Upper lobe of left lung (tissue), 4 donors: ENCODE measurements at regions not wholly inside any gene's neighbourhood (a gene's known extent, or its start where the extent isn't known, plus 50 kb on each side); places are given as distances from the start of the nearest gene placed in this dataset.

ENCODE experiments used
- EP300 ChIP-seq, 4 donors: sonication (generic); formaldehyde crosslinking; IDR thresholded peaks; one replicate each; pipeline ENCODE4 v1.5.1; 2017; ENCODE audit warnings: antibody characterized with exemption in 4 of 4, control low read depth in 2 of 4
- POLR2A ChIP-seq, 4 donors: fragments of 450-650 bp; IDR thresholded peaks; one replicate each; pipeline ENCODE4 v1.5.1; 2016 to 2017; ENCODE audit warnings: antibody characterized with exemption in 4 of 4, mild to moderate bottlenecking in 2 of 4
- POLR2AphosphoS5 ChIP-seq, 2 donors: sonication (generic); formaldehyde crosslinking; IDR thresholded peaks; one replicate each; pipeline ENCODE4 v1.5.1; 2017; ENCODE audit warnings: antibody characterized with exemption in 2 of 2
- TF ChIP-seq, protein P1 (sequence below), 6 experiments: fragments of 450-650 bp in 4 of 6; fragments of 200-600 bp in 2 of 6; sonication (generic) in 2 of 6; IDR thresholded peaks; one replicate each; pipeline ENCODE4 v1.5.1; 2016 to 2019; ENCODE audit warnings: antibody characterized with exemption in 6 of 6

DNA sequence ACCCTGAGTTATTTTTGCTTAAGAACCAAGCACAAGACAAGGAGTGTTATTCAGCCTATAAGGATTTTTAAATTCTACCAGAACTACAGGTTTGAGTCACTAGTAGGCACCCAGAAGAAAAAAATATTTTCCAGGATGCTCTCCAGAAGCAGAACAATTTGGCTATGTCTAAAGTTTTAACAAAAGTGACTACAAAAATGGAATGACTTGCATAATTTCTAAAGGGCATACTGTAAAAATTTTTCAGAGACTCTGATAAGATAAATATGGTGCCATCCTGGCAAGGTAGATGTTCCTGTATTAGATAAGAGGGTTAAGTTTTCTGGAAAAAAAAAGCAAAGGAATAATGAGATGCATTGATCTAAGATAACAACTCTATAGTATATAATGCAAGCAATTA, 68.6 kb upstream of the FAM9A start:
- TF ChIP-seq, protein P1, sequence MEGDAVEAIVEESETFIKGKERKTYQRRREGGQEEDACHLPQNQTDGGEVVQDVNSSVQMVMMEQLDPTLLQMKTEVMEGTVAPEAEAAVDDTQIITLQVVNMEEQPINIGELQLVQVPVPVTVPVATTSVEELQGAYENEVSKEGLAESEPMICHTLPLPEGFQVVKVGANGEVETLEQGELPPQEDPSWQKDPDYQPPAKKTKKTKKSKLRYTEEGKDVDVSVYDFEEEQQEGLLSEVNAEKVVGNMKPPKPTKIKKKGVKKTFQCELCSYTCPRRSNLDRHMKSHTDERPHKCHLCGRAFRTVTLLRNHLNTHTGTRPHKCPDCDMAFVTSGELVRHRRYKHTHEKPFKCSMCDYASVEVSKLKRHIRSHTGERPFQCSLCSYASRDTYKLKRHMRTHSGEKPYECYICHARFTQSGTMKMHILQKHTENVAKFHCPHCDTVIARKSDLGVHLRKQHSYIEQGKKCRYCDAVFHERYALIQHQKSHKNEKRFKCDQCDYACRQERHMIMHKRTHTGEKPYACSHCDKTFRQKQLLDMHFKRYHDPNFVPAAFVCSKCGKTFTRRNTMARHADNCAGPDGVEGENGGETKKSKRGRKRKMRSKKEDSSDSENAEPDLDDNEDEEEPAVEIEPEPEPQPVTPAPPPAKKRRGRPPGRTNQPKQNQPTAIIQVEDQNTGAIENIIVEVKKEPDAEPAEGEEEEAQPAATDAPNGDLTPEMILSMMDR (IDR thresholded peaks at IDR 0.05), result no peak
- TF ChIP-seq POLR2A (IDR thresholded peaks at IDR 0.05) (no peak), POLR2AphosphoS5 (IDR thresholded peaks at IDR 0.05) (no peak), EP300 (IDR thresholded peaks at IDR 0.05) (no peak)
